Aorta (tissue), 5 donors: ENCODE measurements at regions not wholly inside any gene's neighbourhood (a gene's known extent, or its start where the extent isn't known, plus 50 kb on each side); places are given as distances from the start of the nearest gene placed in this dataset.
A peak's percentile ranks its signal among the peaks of the same experiment; 100 is the strongest.

Source experiments
- ATAC-seq: fragments of 200-7000 bp; cut with Tn5 transposase; one replicate; pipeline ENCODE4 v1.9.1; 2022; ENCODE audit warnings: moderate library complexity; ENCODE audit not compliant: low FRiP score
- DNase-seq, 2 donors: peaks; one replicate each; pipeline ENCODE4 v3.0.0-alpha.2; 2020
- H3K27ac ChIP-seq, 2 donors: one replicate each; pipeline ENCODE4 v1.5.1; 2013; ENCODE audit warnings: low read length in 2 of 2, mild to moderate bottlenecking in 2 of 2, moderate library complexity in 2 of 2, control low read depth in 1 of 2, inconsistent platforms in 1 of 2, low read depth in 1 of 2
- H3K27me3 ChIP-seq, 2 donors: one replicate each; pipeline ENCODE4 v1.6.1; 2013; ENCODE audit warnings: control low read depth in 1 of 2, low read length in 1 of 2, mild to moderate bottlenecking in 1 of 2, moderate library complexity in 1 of 2; ENCODE audit not compliant: insufficient read depth in 2 of 2, control insufficient read depth in 1 of 2
- H3K36me3 ChIP-seq, 2 donors: one replicate each; pipeline ENCODE4 v1.6.1; 2013; ENCODE audit warnings: control low read depth in 1 of 2, low read length in 1 of 2, mild to moderate bottlenecking in 1 of 2; ENCODE audit not compliant: insufficient read depth in 2 of 2, control insufficient read depth in 1 of 2
- H3K4me1 ChIP-seq, 2 donors: one replicate each; pipeline ENCODE4 v1.6.1; 2013; ENCODE audit warnings: low read length in 2 of 2, control low read depth in 1 of 2, mild to moderate bottlenecking in 1 of 2, moderate library complexity in 1 of 2; ENCODE audit not compliant: insufficient read depth in 2 of 2, control insufficient read depth in 1 of 2
- H3K4me3 ChIP-seq, 2 donors: one replicate each; pipeline ENCODE4 v1.5.1; 2013; ENCODE audit warnings: low read length in 2 of 2, control low read depth in 1 of 2, mild to moderate bottlenecking in 1 of 2
- H3K9me3 ChIP-seq: one replicate; pipeline ENCODE4 v1.6.1; 2013; ENCODE audit warnings: mild to moderate bottlenecking, low read length; ENCODE audit not compliant: control insufficient read depth
- WGBS, 2 donors: extraction: QIAGEN DNeasy Blood & Tissue Kit; methylation state at CpG; one replicate each; pipeline ENCODE4 v1.1.7; 2013; 5-methylcytosine and 5-hydroxymethylcytosine counted together
- intact Hi-C, 2 donors: fragments of 100-400 bp; cut with DNase I; formaldehyde crosslinking; loops; one replicate each; pipeline versions ENCODE4 v1.14.2 to v1.15.0; 2022
- donor health status: healthy with polysubstance abuse.
- donor health status: Bipolar disorder and iron deficiency.
- donor health status: DM: no; HTN: no; CAD: no.
- donor health status: DM: no; HTN: no; CAD: no.
- donor health status: DM: yes; HTN: yes; CAD: no.

DNA sequence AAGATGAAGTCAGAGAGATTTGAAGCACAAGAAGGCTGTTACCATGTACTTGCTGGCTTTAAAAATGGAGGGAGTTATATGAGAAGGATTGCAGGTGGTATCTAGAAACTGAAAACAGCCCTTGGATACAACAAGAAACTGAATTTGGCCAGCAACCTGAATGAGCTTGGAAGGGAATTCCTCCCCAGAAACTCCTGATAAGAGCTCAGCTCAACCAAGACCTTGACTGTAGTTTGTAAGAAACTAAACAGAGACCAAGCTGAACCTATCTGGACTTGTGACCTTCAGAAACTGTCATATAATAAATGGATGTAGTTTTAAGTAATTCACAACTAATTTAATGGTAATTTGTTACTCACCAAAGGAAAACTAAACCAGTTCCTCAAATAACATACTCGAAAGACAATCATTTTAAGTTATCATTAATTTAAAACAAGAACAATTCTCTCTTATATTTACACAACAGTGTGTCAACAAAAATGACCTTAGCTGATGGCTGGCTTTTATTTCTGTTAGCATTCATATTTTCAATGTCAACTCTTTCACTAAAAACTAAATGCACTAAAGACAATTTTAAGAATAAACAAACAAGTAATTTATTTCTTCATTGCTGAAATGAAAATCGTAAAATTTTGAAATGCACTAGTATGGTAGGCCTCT lies 1218.4 kb upstream of the TMPRSS15 start:
- Histone ChIP-seq H3K9me3 (no peaks in the 10 kb centered on the region), H3K27me3 (no peaks in the 10 kb centered on the region), H3K27ac (no peak overlapping the region), H3K4me3 (no peak overlapping the region), H3K4me1 (no peaks in the 10 kb centered on the region), H3K36me3 (no peaks in the 10 kb centered on the region)
- ATAC-seq (no peak), DNase-seq (no peak)
- WGBS, 2 donors: 80 to 81% methylated on average over 2 of the region's 2 CpGs
- intact Hi-C loops: no loop called here

DNA sequence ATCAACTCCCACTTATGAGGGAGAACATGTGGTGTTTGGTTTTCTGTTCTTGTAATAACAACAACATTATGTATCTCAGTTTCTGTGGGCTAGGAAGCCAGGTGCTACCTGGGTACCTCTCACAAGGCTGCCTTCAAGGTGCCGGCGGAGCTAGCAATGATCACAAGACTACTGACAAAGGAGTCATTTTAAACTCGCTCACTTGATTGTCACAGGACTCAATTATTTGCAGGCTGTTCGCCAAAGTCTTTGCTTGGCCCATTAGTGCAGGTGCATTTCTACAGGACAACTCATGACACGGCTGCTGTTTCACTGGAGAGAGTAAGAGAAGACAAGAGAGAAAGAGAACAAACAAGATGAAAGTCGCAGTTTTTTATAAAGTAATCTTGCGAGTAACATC lies 1237.4 kb upstream of the TMPRSS15 start:
- no peak for ATAC-seq
- intact Hi-C loops: no loop called here
- WGBS, 2 donors: 90 to 92% methylated on average over 7 of the region's 7 CpGs

DNA sequence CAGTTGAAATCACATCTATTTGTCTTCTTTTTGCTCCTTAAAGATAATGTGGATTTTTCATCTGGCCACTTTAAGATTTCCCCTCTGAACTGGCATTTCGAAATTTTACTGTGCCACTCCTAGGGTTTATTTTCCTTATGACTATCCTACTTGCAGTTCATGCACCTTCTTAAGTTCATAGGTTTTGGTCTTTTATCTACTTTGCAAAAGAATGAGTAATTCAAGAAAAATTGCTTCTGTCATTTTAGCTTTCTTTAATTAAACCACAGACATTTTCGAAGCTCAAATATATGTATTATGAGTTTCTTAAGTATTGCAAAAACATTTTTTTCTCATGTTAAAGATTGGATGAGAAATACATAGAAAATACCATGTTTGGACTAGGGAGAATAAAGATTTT lies 1244.8 kb upstream of the TMPRSS15 start:
- Histone ChIP-seq H3K4me3 (no peak overlapping the region), H3K36me3 (no peaks in the 10 kb centered on the region), H3K4me1 (no peaks in the 10 kb centered on the region), H3K27me3 (no peaks in the 10 kb centered on the region), H3K9me3 (no peaks in the 10 kb centered on the region), H3K27ac (no peak overlapping the region)
- 72 to 82% methylated on average over 2 of the region's 2 CpGs for WGBS, 2 donors
- DNase-seq (no peak), ATAC-seq (no peak)
- intact Hi-C loops: no loop called here

More for the DNA sequence above, 1237.4 kb upstream of the TMPRSS15 start:
- H3K4me1 ChIP-seq: no peaks in the 10 kb centered on the region
- H3K27me3 ChIP-seq: no peaks in the 10 kb centered on the region
- DNase-seq: no peak
- no peak overlapping the region for H3K4me3 ChIP-seq
- no peaks in the 10 kb centered on the region for H3K9me3 ChIP-seq
- no peak overlapping the region for H3K27ac ChIP-seq
- H3K36me3 ChIP-seq: no peaks in the 10 kb centered on the region

DNA sequence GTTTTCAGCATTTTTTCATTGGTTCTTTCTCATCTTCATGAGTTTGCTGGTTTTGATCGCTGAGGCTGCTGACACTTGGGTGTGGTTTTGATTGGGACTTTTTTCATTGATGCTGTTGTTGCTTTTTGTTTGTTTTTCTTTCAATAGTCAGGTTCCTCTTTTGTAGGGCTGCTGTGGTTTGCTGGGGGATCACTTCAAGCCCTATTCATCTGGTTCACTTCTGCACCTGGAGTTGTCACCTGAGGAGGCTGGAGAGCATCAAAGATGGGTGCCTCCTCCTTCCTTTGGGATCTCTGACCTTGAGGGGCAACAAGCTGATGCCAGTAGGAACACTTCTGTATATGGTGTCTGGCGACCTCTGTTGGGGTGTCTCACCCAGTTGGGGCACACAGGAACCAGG lies 1279.9 kb upstream of the TMPRSS15 start:
- Histone ChIP-seq H3K36me3 (no peaks in the 10 kb centered on the region), H3K27me3 (no peaks in the 10 kb centered on the region), H3K9me3 (no peaks in the 10 kb centered on the region), H3K4me3 (no peak overlapping the region), H3K27ac (no peak overlapping the region), H3K4me1 (no peaks in the 10 kb centered on the region)
- no peak for DNase-seq
- ATAC-seq: no peak
- intact Hi-C loops: no loop called here
- 61 to 86% methylated on average over 2 of the region's 2 CpGs for WGBS, 2 donors

DNA sequence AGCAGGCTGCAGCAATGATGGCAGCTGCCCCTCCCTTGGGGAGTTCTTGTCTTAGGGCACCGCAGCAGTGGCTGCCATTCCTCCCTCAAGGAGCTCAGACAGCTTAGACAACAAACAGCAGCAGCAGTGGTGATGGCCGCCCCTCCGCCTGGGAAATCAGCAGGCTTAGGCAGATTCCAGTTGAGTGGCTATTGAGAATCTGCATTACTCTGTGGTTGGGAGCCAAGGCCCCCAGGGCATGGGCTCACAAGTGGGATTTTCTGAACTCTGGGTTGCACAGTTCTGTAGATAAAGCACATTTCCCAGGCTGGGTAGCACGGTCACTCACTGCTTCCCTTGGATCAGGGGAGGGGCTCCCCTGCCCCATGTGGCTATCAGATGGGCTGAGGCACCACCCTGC lies 1280.7 kb upstream of the TMPRSS15 start:
- Histone ChIP-seq H3K4me1 (no peaks in the 10 kb centered on the region), H3K4me3 (no peak overlapping the region), H3K36me3 (no peaks in the 10 kb centered on the region), H3K27ac (no peak overlapping the region), H3K9me3 (no peaks in the 10 kb centered on the region), H3K27me3 (no peaks in the 10 kb centered on the region)
- 61 to 79% methylated on average over 4 of the region's 4 CpGs for WGBS, 2 donors
- intact Hi-C loops: no loop called here
- DNase-seq (no peak), ATAC-seq (peak; percentile 46)

DNA sequence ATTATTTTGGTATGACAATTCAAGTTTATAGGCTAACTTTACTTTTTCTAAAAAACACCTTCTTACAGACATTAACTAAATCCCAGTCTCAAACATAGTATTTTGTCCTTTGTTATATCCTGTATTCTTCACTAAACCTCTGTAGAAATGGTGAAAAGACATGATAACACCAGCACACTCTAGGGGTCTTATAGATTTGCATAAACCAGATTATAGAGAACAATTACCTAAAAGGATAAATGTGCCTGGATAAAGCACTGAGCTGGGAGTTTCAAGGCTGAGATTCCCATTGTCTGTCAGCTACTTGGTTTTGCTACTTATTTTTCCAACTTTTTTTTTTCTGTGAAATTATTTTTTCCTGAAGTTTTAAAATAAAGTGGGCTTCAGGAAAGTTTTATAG lies 1288.6 kb upstream of the TMPRSS15 start:
- Histone ChIP-seq H3K4me1 (no peaks in the 10 kb centered on the region), H3K36me3 (no peaks in the 10 kb centered on the region), H3K27ac (no peak overlapping the region), H3K27me3 (no peaks in the 10 kb centered on the region), H3K9me3 (no peaks in the 10 kb centered on the region), H3K4me3 (no peak overlapping the region)
- intact Hi-C loops: no loop called here
- no peak for ATAC-seq
- DNase-seq: no peak

DNA sequence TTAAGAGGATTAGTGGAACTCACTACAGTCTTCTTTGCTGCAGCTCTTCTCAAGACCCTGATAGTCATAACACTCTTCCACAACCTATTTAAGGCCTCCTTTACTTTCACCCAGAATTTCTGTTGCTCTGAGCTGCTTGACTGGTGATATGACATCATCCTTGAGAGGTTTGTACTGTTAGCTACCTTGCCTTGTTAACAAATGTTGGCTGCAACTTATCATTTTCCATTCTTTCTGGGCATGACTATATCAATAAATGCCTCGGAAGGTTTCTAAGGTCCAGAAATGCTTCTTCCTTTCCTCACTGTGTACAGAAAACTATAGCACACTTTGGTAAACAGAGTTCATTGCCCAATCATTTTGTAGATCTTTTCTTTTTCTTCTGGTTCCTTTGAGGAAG lies 1292.2 kb upstream of the TMPRSS15 start:
- DNase-seq (no peak), ATAC-seq (no peak)
- intact Hi-C loops: no loop called here
- Histone ChIP-seq H3K4me3 (no peak overlapping the region), H3K4me1 (no peaks in the 10 kb centered on the region), H3K9me3 (no peaks in the 10 kb centered on the region), H3K27me3 (no peaks in the 10 kb centered on the region), H3K27ac (no peak overlapping the region), H3K36me3 (no peaks in the 10 kb centered on the region)
- WGBS, 2 donors: 22 to 34% methylated on average over 1 of the region's 1 CpG

DNA sequence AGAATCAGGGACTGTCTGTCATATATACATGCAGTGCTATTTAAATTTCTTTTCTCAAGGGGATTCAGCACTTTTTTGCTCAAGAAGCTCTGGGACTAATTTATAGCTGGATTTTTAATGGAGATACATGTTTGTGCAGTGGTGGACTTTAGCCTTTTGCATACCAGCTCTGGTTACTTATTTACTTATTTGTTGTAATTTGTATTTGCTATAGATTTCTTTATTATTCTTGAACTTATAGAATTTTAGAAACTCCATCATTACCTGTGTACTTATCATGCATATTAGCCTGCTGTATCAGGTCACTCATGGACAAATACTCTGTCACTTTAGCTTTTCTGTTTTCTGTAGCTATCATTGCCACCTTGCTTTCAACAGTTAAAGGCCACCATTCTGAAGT lies 1296.9 kb upstream of the TMPRSS15 start:
- H3K4me3 ChIP-seq: no peak overlapping the region
- no peaks in the 10 kb centered on the region for H3K9me3 ChIP-seq
- no peaks in the 10 kb centered on the region for H3K4me1 ChIP-seq
- ATAC-seq (no peak), DNase-seq (no peak)
- H3K27me3 ChIP-seq: no peaks in the 10 kb centered on the region
- H3K36me3 ChIP-seq: no peaks in the 10 kb centered on the region
- intact Hi-C loops: no loop called here
- no peak overlapping the region for H3K27ac ChIP-seq

DNA sequence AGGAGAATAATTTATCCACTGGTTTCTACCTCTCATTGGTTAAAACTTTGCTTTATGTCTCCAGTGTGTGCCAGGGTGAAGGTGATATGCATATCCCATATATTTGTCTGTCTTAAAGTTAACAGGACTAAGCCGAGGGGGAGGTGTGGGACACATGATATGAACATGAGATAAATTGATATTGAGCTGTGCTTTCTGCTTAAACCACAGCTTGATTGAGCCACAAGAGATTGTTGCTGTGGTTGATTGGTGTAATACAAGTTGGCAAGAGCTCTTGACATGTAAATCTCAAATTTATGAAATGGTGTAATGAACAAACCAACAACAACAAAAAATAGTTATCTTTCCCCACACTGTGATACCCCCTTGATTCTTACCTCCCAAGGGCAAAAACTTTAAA lies 1295.5 kb upstream of the NCAM2 start:
- H3K9me3 ChIP-seq: no peaks in the 10 kb centered on the region
- no peak overlapping the region for H3K4me3 ChIP-seq
- H3K36me3 ChIP-seq: no peaks in the 10 kb centered on the region
- H3K27me3 ChIP-seq: no peaks in the 10 kb centered on the region
- no peaks in the 10 kb centered on the region for H3K4me1 ChIP-seq
- H3K27ac ChIP-seq: no peak overlapping the region
- no peak for ATAC-seq
- intact Hi-C loops: no loop called here
- no peak for DNase-seq
- 28 to 31% methylated on average over 1 of the region's 1 CpG for WGBS, 2 donors
